H9 (cell line): ENCODE measurements at regions not wholly inside any gene's neighbourhood (a gene's known extent, or its start where the extent isn't known, plus 50 kb on each side); places are given as distances from the start of the nearest gene placed in this dataset.

Experiments
- DNase-seq: peaks from one replicate; pipeline ENCODE4 v3.0.0-alpha.2; 2017
- H2AFZ ChIP-seq: one replicate; pipeline ENCODE4 v1.6.1; 2013; ENCODE audit warnings: mild to moderate bottlenecking, low read length, control low read depth, moderate library complexity
- H2AK5ac ChIP-seq: 2 replicates; pipeline ENCODE4 v1.6.1; 2013; ENCODE audit warnings: low read length, control low read depth, mixed read lengths; ENCODE audit not compliant: insufficient read length
- H2BK120ac ChIP-seq: one replicate; pipeline ENCODE4 v1.6.1; 2013; ENCODE audit warnings: low read depth, mild to moderate bottlenecking, low read length, control low read depth, inconsistent platforms; ENCODE audit not compliant: poor library complexity, severe bottlenecking
- H2BK12ac ChIP-seq: 2 replicates; pipeline ENCODE4 v1.6.1; 2013; ENCODE audit warnings: low read length, control low read depth, mixed read lengths, low read depth; ENCODE audit not compliant: insufficient read length
- H2BK15ac ChIP-seq: 2 replicates; pipeline ENCODE4 v1.6.1; 2013; ENCODE audit warnings: low read depth, low read length, control low read depth
- H2BK20ac ChIP-seq: one replicate; pipeline ENCODE4 v1.6.1; 2013; ENCODE audit warnings: low read depth, mild to moderate bottlenecking, low read length, control low read depth, inconsistent platforms; ENCODE audit not compliant: poor library complexity, severe bottlenecking
- H2BK5ac ChIP-seq: 2 replicates; pipeline ENCODE4 v1.6.1; 2013; ENCODE audit warnings: low read length, control low read depth, mixed read lengths; ENCODE audit not compliant: insufficient read length
- H3K14ac ChIP-seq: 2 replicates; pipeline ENCODE4 v1.6.1; 2013; ENCODE audit warnings: low read length, control low read depth; ENCODE audit not compliant: insufficient read depth
- H3K18ac ChIP-seq: 2 replicates; pipeline ENCODE4 v1.6.1; 2013; ENCODE audit warnings: low read depth, mild to moderate bottlenecking, mixed read lengths, low read length, control low read depth; ENCODE audit not compliant: insufficient read length
- H3K23ac ChIP-seq: 2 replicates; pipeline ENCODE4 v1.6.1; 2013; ENCODE audit warnings: low read length, control low read depth, mixed read lengths, low read depth; ENCODE audit not compliant: insufficient read length
- H3K23me2 ChIP-seq: 2 replicates; pipeline ENCODE4 v1.6.1; 2013; ENCODE audit warnings: low read depth, mild to moderate bottlenecking, mixed read lengths, low read length, control low read depth; ENCODE audit not compliant: insufficient read length, poor library complexity, severe bottlenecking
- H3K27ac ChIP-seq: 2 replicates; pipeline ENCODE4 v1.5.1; 2013; ENCODE audit warnings: low read length, control low read depth, mixed read lengths, low read depth; ENCODE audit not compliant: insufficient read length
- H3K27me3 ChIP-seq: 2 replicates; pipeline ENCODE4 v1.6.1; 2013; ENCODE audit warnings: low read length, control low read depth, inconsistent platforms; ENCODE audit not compliant: insufficient read depth
- H3K4ac ChIP-seq: 2 replicates; pipeline ENCODE4 v1.6.1; 2013; ENCODE audit warnings: low read depth, mild to moderate bottlenecking, control low read depth, inconsistent platforms, low read length, moderate library complexity
- H3K4me1 ChIP-seq: 2 replicates; pipeline ENCODE4 v1.6.1; 2013; ENCODE audit warnings: low read length, control low read depth, inconsistent platforms; ENCODE audit not compliant: insufficient read depth
- H3K4me2 ChIP-seq: 2 replicates; pipeline ENCODE4 v1.6.1; 2013; ENCODE audit warnings: low read length, control low read depth, mixed read lengths; ENCODE audit not compliant: insufficient read length, insufficient read depth
- H3K56ac ChIP-seq: 2 replicates; pipeline ENCODE4 v1.6.1; 2013; ENCODE audit warnings: low read depth, mild to moderate bottlenecking, mixed read lengths, low read length, control low read depth; ENCODE audit not compliant: insufficient read length
- H3K79me1 ChIP-seq: 2 replicates; pipeline ENCODE4 v1.6.1; 2013; ENCODE audit warnings: low read depth, mild to moderate bottlenecking, moderate library complexity, low read length, control low read depth, inconsistent platforms; ENCODE audit not compliant: insufficient read depth, poor library complexity, severe bottlenecking
- H3K79me2 ChIP-seq: 2 replicates; pipeline ENCODE4 v1.6.1; 2013; ENCODE audit warnings: low read length, control low read depth, inconsistent platforms; ENCODE audit not compliant: insufficient read depth
- H3K9ac ChIP-seq: 2 replicates; pipeline ENCODE4 v1.6.1; 2013; ENCODE audit warnings: low read length, control low read depth, mixed read lengths; ENCODE audit not compliant: insufficient read length; ENCODE audit errors: extremely low read depth
- H3K9me3 ChIP-seq: one replicate; pipeline ENCODE4 v1.6.1; 2013; ENCODE audit warnings: low read depth, low read length, inconsistent platforms; ENCODE audit not compliant: control insufficient read depth
- H3T11ph ChIP-seq: one replicate; pipeline ENCODE4 v1.6.1; 2013; ENCODE audit warnings: mild to moderate bottlenecking, low read length, control low read depth, inconsistent platforms
- H4K20me1 ChIP-seq: one replicate; pipeline ENCODE4 v1.6.1; 2013; ENCODE audit not compliant: control insufficient read depth, insufficient read length, insufficient read depth
- H4K5ac ChIP-seq: 2 replicates; pipeline ENCODE4 v1.6.1; 2013; ENCODE audit warnings: low read depth, mild to moderate bottlenecking, mixed read lengths, low read length, control low read depth; ENCODE audit not compliant: insufficient read length
- H4K8ac ChIP-seq: replicated peaks from 2 replicates; pipeline ENCODE4 v1.6.1; 2013; ENCODE audit warnings: low read length, control low read depth, mixed read lengths, low read depth; ENCODE audit not compliant: insufficient read length
- H4K91ac ChIP-seq: 2 replicates; pipeline ENCODE4 v1.6.1; 2013; ENCODE audit warnings: low read depth, mild to moderate bottlenecking, moderate library complexity, mixed read lengths, low read length, control low read depth; ENCODE audit not compliant: insufficient read length
- H3K27ac Mint-ChIP-seq, 3 experiments: 2 replicates in 2 of 3; 3 replicates in 1 of 3; pipeline ENCODE4 v1.8.0; 2020 to 2021; ENCODE audit warnings: mixed read lengths in 3 of 3, mild to moderate bottlenecking in 1 of 3, moderate library complexity in 1 of 3
- H3K27me3 Mint-ChIP-seq: 2 replicates; pipeline ENCODE4 v1.8.0; 2021; ENCODE audit warnings: low read depth, mild to moderate bottlenecking, moderate library complexity, mixed read lengths
- H3K36me3 Mint-ChIP-seq, 3 experiments: 2 replicates in 2 of 3; 3 replicates in 1 of 3; pipeline ENCODE4 v1.8.0; 2020 to 2021; ENCODE audit warnings: low read depth in 3 of 3, mixed read lengths in 3 of 3; ENCODE audit not compliant: insufficient read depth in 1 of 3
- H3K4me1 Mint-ChIP-seq, 2 experiments: 2 replicates each; pipeline ENCODE4 v1.8.0; 2020; ENCODE audit warnings: mixed read lengths in 2 of 2
- H3K4me3 Mint-ChIP-seq, 2 experiments: 2 replicates in 1 of 2; 3 replicates in 1 of 2; pipeline ENCODE4 v1.8.0; 2020 to 2021; ENCODE audit warnings: mild to moderate bottlenecking in 2 of 2, mixed read lengths in 2 of 2, moderate library complexity in 1 of 2
- H3K9me3 Mint-ChIP-seq, 2 experiments: 2 replicates in 1 of 2; 3 replicates in 1 of 2; pipeline ENCODE4 v1.8.0; 2020; ENCODE audit warnings: mild to moderate bottlenecking in 2 of 2, mixed read lengths in 2 of 2, moderate library complexity in 1 of 2
- WGBS: extraction: QIAGEN DNeasy Blood & Tissue Kit; methylation state at CpG from one replicate; pipeline ENCODE4 v1.1.7; 2013; ENCODE audit warnings: missing lambda C conversion rate, low lambda C conversion rate, mixed read lengths; ENCODE audit not compliant: insufficient read length; ENCODE audit errors: extremely low coverage; 5-methylcytosine and 5-hydroxymethylcytosine counted together
- TF ChIP-seq, protein P1 (sequence below): fragments of 200-600 bp; sonication (generic); conservative IDR thresholded peaks from 3 replicates; pipeline ENCODE4 v1.8.0; 2021; ENCODE audit warnings: antibody characterized with exemption, mild to moderate bottlenecking

GRCh38 chr5:77892061-77893010, 116.2 kb upstream of the TBCA start:
- Histone ChIP-seq H2BK120ac (no peak overlapping the region), H3T11ph (no peak overlapping the region), H3K9me3 (no peaks in the 10 kb centered on the region), H3K4ac (no peak overlapping the region), H2AFZ (no peak overlapping the region), H3K9ac (no peak overlapping the region), H4K5ac (no peak overlapping the region), H3K23ac (no peak overlapping the region), H2AK5ac (no peak overlapping the region), H3K27me3 (no peaks in the 10 kb centered on the region), H2BK20ac (no peak overlapping the region), H2BK15ac (no peak overlapping the region), H3K4me2 (no peak overlapping the region), H3K79me1 (no peaks in the 10 kb centered on the region), H3K23me2 (no peaks in the 10 kb centered on the region), H4K20me1 (no peaks in the 10 kb centered on the region), H3K79me2 (no peaks in the 10 kb centered on the region), H3K56ac (no peak overlapping the region), H3K14ac (no peak overlapping the region), H4K91ac (no peak overlapping the region), H4K8ac (no peak overlapping the region), H3K27ac (no peak overlapping the region), H3K18ac (no peak overlapping the region), H3K4me1 (no peaks in the 10 kb centered on the region), H2BK5ac (no peak overlapping the region), H2BK12ac (no peak overlapping the region)
- no CpG with 5 or more reads among the region's 12 CpGs for WGBS
- TF ChIP-seq, protein P1, sequence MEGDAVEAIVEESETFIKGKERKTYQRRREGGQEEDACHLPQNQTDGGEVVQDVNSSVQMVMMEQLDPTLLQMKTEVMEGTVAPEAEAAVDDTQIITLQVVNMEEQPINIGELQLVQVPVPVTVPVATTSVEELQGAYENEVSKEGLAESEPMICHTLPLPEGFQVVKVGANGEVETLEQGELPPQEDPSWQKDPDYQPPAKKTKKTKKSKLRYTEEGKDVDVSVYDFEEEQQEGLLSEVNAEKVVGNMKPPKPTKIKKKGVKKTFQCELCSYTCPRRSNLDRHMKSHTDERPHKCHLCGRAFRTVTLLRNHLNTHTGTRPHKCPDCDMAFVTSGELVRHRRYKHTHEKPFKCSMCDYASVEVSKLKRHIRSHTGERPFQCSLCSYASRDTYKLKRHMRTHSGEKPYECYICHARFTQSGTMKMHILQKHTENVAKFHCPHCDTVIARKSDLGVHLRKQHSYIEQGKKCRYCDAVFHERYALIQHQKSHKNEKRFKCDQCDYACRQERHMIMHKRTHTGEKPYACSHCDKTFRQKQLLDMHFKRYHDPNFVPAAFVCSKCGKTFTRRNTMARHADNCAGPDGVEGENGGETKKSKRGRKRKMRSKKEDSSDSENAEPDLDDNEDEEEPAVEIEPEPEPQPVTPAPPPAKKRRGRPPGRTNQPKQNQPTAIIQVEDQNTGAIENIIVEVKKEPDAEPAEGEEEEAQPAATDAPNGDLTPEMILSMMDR = no peak
- Mint-ChIP-seq H3K9me3 (no peaks in the 10 kb centered on the region; a peak in 1 of 5 replicates), H3K4me3 (no peak overlapping the region), H3K27ac (no peak overlapping the region), H3K27me3 (peaks cover 44% of the 10 kb centered on the region), H3K36me3 (no peaks in the 10 kb centered on the region), H3K4me1 (peaks cover 0 to 3% of the 10 kb centered on the region in 2 experiments; a peak in 1 of 4 replicates)
- no peak for DNase-seq
